ENCODE measurements at regions not wholly inside any gene's neighbourhood (a gene's known extent, or its start where the extent isn't known, plus 50 kb on each side); places are given as distances from the start of the nearest gene placed in this dataset.

DNA sequence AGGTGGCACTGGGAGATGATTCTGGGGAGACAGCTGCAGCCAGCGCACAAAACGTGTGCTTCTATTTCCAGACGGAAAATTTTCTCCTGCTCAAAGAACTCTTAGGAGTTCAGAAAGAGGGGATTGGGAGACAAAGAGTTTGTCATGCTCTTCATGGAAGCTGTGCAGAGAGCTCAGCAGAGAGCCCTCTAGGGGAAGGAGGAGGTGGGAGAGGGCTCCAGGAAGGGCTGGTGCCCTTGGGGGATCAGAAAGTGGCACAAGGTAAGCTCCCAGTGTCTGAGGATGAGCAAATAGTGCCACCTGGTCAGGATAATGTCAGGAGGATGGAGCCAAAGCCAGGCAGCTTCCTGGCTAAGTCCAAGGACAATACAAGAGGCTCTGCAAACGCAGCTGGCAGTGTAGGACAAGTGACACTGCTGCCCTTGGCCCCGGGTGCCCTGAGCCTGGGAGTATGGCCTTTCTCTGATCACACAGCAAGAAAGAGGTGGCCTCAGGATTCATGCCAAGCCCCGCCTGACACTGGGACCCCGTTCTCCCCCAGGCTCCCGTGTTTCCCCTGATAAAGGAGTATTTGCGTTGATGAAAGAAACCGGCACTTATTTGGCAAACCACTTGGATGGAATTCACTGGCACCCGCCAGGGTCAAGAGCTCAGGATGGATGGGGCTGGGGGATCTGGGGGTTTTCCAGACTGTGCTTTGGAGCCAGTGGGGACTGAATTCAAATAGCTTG is 254.0 kb downstream of the PTPRU start:
- no peak overlapping the region for H3K27ac ChIP-seq (ENCODE audit: control insufficient read depth, insufficient read depth)
- WGBS (ENCODE audit: insufficient coverage, insufficient replicate concordance, low lambda C conversion rate, missing lambda C conversion rate) = 31% methylated on average over 11 of the region's 11 CpGs
- H3K4me1 ChIP-seq (ENCODE audit: control insufficient read depth, insufficient read depth, low read length) = no peaks in the 10 kb centered on the region
- no peaks in the 10 kb centered on the region for H3K36me3 ChIP-seq (ENCODE audit: control insufficient read depth in 2 of 2, insufficient read depth in 2 of 2, low read length in 1 of 2)
- no peak for ATAC-seq
- intact Hi-C loops (cut with micrococcal nuclease; ENCODE audit: unreplicated experiment) = no loop called here
- no peak overlapping the region for H2AFZ ChIP-seq (ENCODE audit: control insufficient read depth, low read depth, low read length)
- RAD21 ChIA-PET (ENCODE audit: unreplicated experiment) = no interaction called here
- no peaks in the 10 kb centered on the region for H3K79me2 ChIP-seq (ENCODE audit: control insufficient read depth, insufficient read depth, low read length)
- POLR2A ChIA-PET = no interaction called here
- CTCF ChIA-PET = no interaction called here
- no peaks in the 10 kb centered on the region; a peak in 2 of 4 replicates for H3K27me3 ChIP-seq (replicated peaks in 1 of 2; ENCODE audit: control insufficient read depth in 2 of 2, insufficient read depth in 2 of 2, low read length in 1 of 2)
- in situ Hi-C loops (cut with MboI) = no loop called here
- no peak overlapping the region for H3K4me3 ChIP-seq
- no peak for FAIRE-seq
- no peak for DNase-seq (ENCODE audit: low read depth, low spot score)
- no peak overlapping the region for H3K9ac ChIP-seq (ENCODE audit: control insufficient read depth, insufficient read depth, low read length)
- H3K9me3 ChIP-seq (replicated peaks; ENCODE audit: control insufficient read depth, insufficient read depth, low read length) = no peaks in the 10 kb centered on the region
- H4K20me1 ChIP-seq (ENCODE audit: control insufficient read depth, insufficient read depth) = no peaks in the 10 kb centered on the region
- H3K4me2 ChIP-seq (ENCODE audit: control insufficient read depth, insufficient read depth) = no peak overlapping the region
- BruUV-seq (replicated peaks) = no TSS peak
- SMC1A ChIA-PET (ENCODE audit: uncharacterized antibody, unreplicated experiment) = no interaction called here
- TF ChIP-seq STAT1 (conservative IDR thresholded peaks at IDR 0.05) (no peak), JUND (IDR thresholded peaks at IDR 0.05; ENCODE audit: low read depth, low read length) (no peak), NR2C2 (IDR thresholded peaks at IDR 0.05; ENCODE audit: borderline replicate concordance, control insufficient read depth, insufficient read length, low read depth) (no peak), BHLHE40 (IDR thresholded peaks at IDR 0.05; ENCODE audit: borderline replicate concordance in 1 of 2, low read depth in 2 of 2, low read length in 1 of 2) (no peak), ATF7 (IDR thresholded peaks at IDR 0.05; ENCODE audit: low read depth) (no peak), NKRF (conservative IDR thresholded peaks at IDR 0.05) (no peak), SPI1 (IDR thresholded peaks at IDR 0.05; ENCODE audit: borderline replicate concordance, insufficient read depth, low read depth, low read length) (no peak)
- TF ChIP-seq, protein P1, sequence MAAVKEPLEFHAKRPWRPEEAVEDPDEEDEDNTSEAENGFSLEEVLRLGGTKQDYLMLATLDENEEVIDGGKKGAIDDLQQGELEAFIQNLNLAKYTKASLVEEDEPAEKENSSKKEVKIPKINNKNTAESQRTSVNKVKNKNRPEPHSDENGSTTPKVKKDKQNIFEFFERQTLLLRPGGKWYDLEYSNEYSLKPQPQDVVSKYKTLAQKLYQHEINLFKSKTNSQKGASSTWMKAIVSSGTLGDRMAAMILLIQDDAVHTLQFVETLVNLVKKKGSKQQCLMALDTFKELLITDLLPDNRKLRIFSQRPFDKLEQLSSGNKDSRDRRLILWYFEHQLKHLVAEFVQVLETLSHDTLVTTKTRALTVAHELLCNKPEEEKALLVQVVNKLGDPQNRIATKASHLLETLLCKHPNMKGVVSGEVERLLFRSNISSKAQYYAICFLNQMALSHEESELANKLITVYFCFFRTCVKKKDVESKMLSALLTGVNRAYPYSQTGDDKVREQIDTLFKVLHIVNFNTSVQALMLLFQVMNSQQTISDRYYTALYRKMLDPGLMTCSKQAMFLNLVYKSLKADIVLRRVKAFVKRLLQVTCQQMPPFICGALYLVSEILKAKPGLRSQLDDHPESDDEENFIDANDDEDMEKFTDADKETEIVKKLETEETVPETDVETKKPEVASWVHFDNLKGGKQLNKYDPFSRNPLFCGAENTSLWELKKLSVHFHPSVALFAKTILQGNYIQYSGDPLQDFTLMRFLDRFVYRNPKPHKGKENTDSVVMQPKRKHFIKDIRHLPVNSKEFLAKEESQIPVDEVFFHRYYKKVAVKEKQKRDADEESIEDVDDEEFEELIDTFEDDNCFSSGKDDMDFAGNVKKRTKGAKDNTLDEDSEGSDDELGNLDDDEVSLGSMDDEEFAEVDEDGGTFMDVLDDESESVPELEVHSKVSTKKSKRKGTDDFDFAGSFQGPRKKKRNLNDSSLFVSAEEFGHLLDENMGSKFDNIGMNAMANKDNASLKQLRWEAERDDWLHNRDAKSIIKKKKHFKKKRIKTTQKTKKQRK (IDR thresholded peaks at IDR 0.05; ENCODE audit: low read depth, low read length) = no peak
- TF ChIP-seq, protein P2, sequence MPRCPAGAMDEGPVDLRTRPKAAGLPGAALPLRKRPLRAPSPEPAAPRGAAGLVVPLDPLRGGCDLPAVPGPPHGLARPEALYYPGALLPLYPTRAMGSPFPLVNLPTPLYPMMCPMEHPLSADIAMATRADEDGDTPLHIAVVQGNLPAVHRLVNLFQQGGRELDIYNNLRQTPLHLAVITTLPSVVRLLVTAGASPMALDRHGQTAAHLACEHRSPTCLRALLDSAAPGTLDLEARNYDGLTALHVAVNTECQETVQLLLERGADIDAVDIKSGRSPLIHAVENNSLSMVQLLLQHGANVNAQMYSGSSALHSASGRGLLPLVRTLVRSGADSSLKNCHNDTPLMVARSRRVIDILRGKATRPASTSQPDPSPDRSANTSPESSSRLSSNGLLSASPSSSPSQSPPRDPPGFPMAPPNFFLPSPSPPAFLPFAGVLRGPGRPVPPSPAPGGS (IDR thresholded peaks at IDR 0.05; ENCODE audit: borderline replicate concordance, insufficient read depth, low read depth, low read length, poor library complexity, severe bottlenecking) = no peak
- TF ChIP-seq, protein P3, sequence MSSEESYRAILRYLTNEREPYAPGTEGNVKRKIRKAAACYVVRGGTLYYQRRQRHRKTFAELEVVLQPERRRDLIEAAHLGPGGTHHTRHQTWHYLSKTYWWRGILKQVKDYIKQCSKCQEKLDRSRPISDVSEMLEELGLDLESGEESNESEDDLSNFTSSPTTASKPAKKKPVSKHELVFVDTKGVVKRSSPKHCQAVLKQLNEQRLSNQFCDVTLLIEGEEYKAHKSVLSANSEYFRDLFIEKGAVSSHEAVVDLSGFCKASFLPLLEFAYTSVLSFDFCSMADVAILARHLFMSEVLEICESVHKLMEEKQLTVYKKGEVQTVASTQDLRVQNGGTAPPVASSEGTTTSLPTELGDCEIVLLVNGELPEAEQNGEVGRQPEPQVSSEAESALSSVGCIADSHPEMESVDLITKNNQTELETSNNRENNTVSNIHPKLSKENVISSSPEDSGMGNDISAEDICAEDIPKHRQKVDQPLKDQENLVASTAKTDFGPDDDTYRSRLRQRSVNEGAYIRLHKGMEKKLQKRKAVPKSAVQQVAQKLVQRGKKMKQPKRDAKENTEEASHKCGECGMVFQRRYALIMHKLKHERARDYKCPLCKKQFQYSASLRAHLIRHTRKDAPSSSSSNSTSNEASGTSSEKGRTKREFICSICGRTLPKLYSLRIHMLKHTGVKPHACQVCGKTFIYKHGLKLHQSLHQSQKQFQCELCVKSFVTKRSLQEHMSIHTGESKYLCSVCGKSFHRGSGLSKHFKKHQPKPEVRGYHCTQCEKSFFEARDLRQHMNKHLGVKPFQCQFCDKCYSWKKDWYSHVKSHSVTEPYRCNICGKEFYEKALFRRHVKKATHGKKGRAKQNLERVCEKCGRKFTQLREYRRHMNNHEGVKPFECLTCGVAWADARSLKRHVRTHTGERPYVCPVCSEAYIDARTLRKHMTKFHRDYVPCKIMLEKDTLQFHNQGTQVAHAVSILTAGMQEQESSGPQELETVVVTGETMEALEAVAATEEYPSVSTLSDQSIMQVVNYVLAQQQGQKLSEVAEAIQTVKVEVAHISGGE (CRISPR knock-in tag; IDR thresholded peaks at IDR 0.05) = no peak
- TF ChIP-seq, protein P4, sequence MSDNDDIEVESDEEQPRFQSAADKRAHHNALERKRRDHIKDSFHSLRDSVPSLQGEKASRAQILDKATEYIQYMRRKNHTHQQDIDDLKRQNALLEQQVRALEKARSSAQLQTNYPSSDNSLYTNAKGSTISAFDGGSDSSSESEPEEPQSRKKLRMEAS (IDR thresholded peaks at IDR 0.05; ENCODE audit: low read depth, low read length) = no peak
